Vagina (tissue), 2 donors: ENCODE measurements at regions not wholly inside any gene's neighbourhood (a gene's known extent, or its start where the extent isn't known, plus 50 kb on each side); places are given as distances from the start of the nearest gene placed in this dataset.

Experiments used
- DNase-seq, 2 donors: peaks; one replicate each; pipeline ENCODE4 v3.0.0-alpha.2; 2017; ENCODE audit errors: extremely low spot score in 2 of 2
- H3K27ac ChIP-seq: fragments of 200-600 bp; sonication (generic); one replicate; pipeline ENCODE4 v1.5.1; 2019
- H3K27me3 ChIP-seq: fragments of 200-600 bp; sonication (generic); one replicate; pipeline ENCODE4 v1.5.1; 2019
- H3K36me3 ChIP-seq, 2 donors: fragments of 200-600 bp; sonication (generic); one replicate each; pipeline ENCODE4 v1.5.1; 2017 to 2019
- H3K4me1 ChIP-seq: fragments of 200-600 bp; sonication (generic); one replicate; pipeline ENCODE4 v1.5.1; 2019
- H3K4me3 ChIP-seq, 2 donors: fragments of 200-600 bp; sonication (generic); 1 replicate in 1 of 2; 2 replicates in 1 of 2; pipeline ENCODE4 v1.5.1; 2016 to 2019
- H3K9me3 ChIP-seq: fragments of 200-600 bp; sonication (generic); one replicate; pipeline ENCODE4 v1.5.1; 2019
- POLR2A ChIP-seq, 2 donors: fragments of 450-650 bp; IDR thresholded peaks; one replicate each; pipeline ENCODE4 v1.6.1; 2017; ENCODE audit warnings: antibody characterized with exemption in 2 of 2, mild to moderate bottlenecking in 2 of 2, moderate library complexity in 2 of 2
- POLR2AphosphoS5 ChIP-seq, 2 donors: sonication (generic); formaldehyde crosslinking; IDR thresholded peaks; one replicate each; pipeline ENCODE4 v1.9.0; 2017; ENCODE audit warnings: antibody characterized with exemption in 2 of 2, mild to moderate bottlenecking in 2 of 2, low read depth in 1 of 2; ENCODE audit not compliant: insufficient read depth in 1 of 2
- intact Hi-C: fragments of 100-400 bp; cut with DNase I; formaldehyde crosslinking; loops from one replicate; pipeline ENCODE4 v1.15.1; 2023
- TF ChIP-seq, protein P1 (sequence below), 3 experiments: fragments of 450-650 bp in 2 of 3; fragments of 200-600 bp in 1 of 3; sonication (generic) in 1 of 3; IDR thresholded peaks; one replicate each; pipeline ENCODE4 v1.5.1; 2017 to 2019; ENCODE audit warnings: antibody characterized with exemption in 3 of 3, mild to moderate bottlenecking in 2 of 3, moderate library complexity in 2 of 3

DNA sequence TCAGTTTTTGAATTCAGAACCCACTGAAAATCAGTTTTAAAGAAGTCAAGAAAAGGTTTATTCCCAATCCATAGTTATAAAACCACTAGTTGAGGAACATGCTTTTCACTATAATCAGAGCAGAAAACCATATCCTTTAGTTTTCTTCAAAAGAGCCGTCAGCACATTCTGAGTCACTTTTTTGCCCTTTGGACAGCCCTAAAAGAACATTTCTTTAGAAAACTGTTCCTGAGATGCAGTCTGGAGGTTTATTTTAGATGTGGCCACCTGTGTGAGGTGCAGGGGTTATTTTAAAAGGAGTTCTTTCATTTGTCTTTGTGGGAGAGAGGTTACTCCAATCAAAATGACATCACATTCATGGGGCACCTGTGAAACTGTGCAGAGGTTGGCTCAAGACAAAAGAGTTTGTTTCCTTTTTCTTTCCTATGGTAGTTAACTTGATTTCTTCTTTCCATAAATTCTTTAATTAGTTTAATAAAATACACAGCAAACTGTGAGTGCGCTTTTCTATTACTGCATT, 221.6 kb upstream of the RPS23 start:
- Histone ChIP-seq H3K9me3 (no peaks in the 10 kb centered on the region), H3K27ac (no peak overlapping the region), H3K4me3 (no peak overlapping the region), H3K36me3 (no peaks in the 10 kb centered on the region), H3K27me3 (no peaks in the 10 kb centered on the region), H3K4me1 (no peaks in the 10 kb centered on the region)
- intact Hi-C loops = no loop called here
- TF ChIP-seq, protein P1, sequence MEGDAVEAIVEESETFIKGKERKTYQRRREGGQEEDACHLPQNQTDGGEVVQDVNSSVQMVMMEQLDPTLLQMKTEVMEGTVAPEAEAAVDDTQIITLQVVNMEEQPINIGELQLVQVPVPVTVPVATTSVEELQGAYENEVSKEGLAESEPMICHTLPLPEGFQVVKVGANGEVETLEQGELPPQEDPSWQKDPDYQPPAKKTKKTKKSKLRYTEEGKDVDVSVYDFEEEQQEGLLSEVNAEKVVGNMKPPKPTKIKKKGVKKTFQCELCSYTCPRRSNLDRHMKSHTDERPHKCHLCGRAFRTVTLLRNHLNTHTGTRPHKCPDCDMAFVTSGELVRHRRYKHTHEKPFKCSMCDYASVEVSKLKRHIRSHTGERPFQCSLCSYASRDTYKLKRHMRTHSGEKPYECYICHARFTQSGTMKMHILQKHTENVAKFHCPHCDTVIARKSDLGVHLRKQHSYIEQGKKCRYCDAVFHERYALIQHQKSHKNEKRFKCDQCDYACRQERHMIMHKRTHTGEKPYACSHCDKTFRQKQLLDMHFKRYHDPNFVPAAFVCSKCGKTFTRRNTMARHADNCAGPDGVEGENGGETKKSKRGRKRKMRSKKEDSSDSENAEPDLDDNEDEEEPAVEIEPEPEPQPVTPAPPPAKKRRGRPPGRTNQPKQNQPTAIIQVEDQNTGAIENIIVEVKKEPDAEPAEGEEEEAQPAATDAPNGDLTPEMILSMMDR (IDR thresholded peaks at IDR 0.05) = no peak
- TF ChIP-seq POLR2AphosphoS5 (IDR thresholded peaks at IDR 0.05; ENCODE audit: insufficient read depth in 1 of 2, low read depth in 1 of 2) (no peak), POLR2A (IDR thresholded peaks at IDR 0.05) (no peak)
- no peak for DNase-seq

DNA sequence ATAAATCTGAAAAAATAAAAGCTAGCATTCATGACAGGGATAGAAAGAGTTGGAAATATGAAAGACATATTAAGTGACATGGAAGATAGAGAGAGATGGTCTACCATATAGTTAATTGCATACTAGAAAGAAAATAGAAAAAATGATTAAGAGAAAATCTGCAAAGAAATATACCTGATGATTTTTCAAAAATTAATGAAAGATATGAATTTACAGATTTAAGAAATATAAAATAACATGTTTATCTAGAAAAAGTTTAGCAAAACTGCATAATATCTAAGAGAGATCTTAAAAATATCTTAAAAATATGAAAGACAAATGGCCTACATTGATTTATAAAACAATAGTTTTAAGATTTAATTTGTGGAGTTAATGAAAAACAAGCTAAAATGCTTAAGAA, 219.1 kb upstream of the RPS23 start:
- TF ChIP-seq, protein P1 (IDR thresholded peaks at IDR 0.05) = no peak
- no peak for TF ChIP-seq POLR2AphosphoS5 (IDR thresholded peaks at IDR 0.05; ENCODE audit: insufficient read depth in 1 of 2, low read depth in 1 of 2)
- TF ChIP-seq POLR2A (IDR thresholded peaks at IDR 0.05) = no peak
- Histone ChIP-seq H3K4me3 (no peak overlapping the region), H3K4me1 (no peaks in the 10 kb centered on the region), H3K27me3 (no peaks in the 10 kb centered on the region), H3K9me3 (no peaks in the 10 kb centered on the region), H3K36me3 (no peaks in the 10 kb centered on the region), H3K27ac (no peak overlapping the region)
- intact Hi-C loops = no loop called here
- no peak for DNase-seq

DNA sequence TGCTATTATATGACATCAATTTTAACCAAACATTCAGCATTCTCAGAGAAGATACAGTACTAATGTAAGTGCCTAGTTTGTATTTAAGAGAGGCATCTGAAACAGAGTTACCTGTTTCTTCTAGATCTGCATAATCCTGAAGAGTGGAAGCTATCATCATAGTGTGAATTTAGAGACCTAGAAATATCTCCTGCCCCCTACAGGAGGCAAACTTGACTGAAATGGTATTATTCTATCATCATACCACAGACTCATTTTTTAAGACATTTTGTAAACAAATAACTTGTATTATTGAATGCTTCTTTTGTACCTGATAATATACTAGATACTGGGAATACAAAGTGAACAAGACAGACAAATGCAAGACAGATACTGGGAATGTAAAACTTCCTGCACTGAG, 216.8 kb upstream of the RPS23 start:
- no peak overlapping the region for H3K27ac ChIP-seq
- no peak for DNase-seq
- no peaks in the 10 kb centered on the region for H3K36me3 ChIP-seq
- no peaks in the 10 kb centered on the region for H3K4me1 ChIP-seq
- intact Hi-C loops = no loop called here
- H3K9me3 ChIP-seq = no peaks in the 10 kb centered on the region
- TF ChIP-seq, protein P1 (IDR thresholded peaks at IDR 0.05) = no peak
- TF ChIP-seq POLR2A (IDR thresholded peaks at IDR 0.05) (no peak), POLR2AphosphoS5 (IDR thresholded peaks at IDR 0.05; ENCODE audit: insufficient read depth in 1 of 2, low read depth in 1 of 2) (no peak)
- no peak overlapping the region for H3K4me3 ChIP-seq
- no peaks in the 10 kb centered on the region for H3K27me3 ChIP-seq

DNA sequence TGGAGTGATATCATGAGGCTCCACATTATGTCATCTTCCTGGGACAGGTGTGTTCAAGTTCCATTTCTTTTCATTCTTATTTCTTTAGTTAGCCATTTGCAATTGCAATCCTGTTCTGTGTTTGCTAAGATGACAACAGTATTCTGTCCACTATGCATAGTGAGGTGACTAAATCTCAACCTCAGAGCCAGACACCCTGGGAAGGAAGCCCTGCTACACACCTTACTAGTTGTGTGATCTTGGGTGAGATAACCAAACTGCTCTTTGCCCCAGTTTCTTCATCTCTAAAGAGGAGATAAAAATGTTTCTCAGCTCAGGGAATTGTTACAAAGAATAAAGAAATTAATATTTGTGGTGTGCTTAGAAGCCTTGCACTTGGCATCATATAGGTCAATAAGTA, 215.1 kb upstream of the RPS23 start:
- H3K4me3 ChIP-seq = no peak overlapping the region
- no peaks in the 10 kb centered on the region for H3K9me3 ChIP-seq
- DNase-seq = no peak
- no peaks in the 10 kb centered on the region for H3K4me1 ChIP-seq
- TF ChIP-seq, protein P1 (IDR thresholded peaks at IDR 0.05) = no peak
- TF ChIP-seq POLR2A (IDR thresholded peaks at IDR 0.05) = no peak
- TF ChIP-seq POLR2AphosphoS5 (IDR thresholded peaks at IDR 0.05; ENCODE audit: insufficient read depth in 1 of 2, low read depth in 1 of 2) = no peak
- H3K36me3 ChIP-seq = no peaks in the 10 kb centered on the region
- H3K27me3 ChIP-seq = no peaks in the 10 kb centered on the region
- intact Hi-C loops = no loop called here
- H3K27ac ChIP-seq = no peak overlapping the region

DNA sequence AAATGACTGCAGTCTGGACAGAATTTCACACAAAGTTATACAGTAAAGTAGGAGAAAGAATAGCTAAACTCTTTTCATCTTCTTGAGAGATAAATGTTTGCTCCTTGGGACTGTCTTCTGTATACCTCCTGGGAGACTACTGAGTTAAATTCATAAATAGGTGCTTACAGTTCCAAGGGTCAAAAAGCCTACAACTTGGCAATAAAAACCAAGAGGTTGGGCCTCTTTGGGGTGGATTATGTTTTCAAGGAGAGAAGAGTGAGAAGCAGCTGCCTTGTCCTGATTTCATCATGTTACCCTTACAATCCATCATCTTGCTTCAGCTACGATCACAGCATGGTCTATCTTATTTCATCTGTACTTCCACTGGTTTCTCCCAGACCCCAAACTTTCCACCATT, 213.2 kb upstream of the RPS23 start:
- Histone ChIP-seq H3K36me3 (no peaks in the 10 kb centered on the region), H3K4me3 (no peak overlapping the region), H3K4me1 (no peaks in the 10 kb centered on the region), H3K27ac (no peak overlapping the region), H3K27me3 (no peaks in the 10 kb centered on the region), H3K9me3 (no peaks in the 10 kb centered on the region)
- intact Hi-C loops = no loop called here
- no peak for DNase-seq
- TF ChIP-seq, protein P1 (IDR thresholded peaks at IDR 0.05) = no peak
- TF ChIP-seq POLR2AphosphoS5 (IDR thresholded peaks at IDR 0.05; ENCODE audit: insufficient read depth in 1 of 2, low read depth in 1 of 2) (no peak), POLR2A (IDR thresholded peaks at IDR 0.05) (no peak)
